SIG-M5 (cell line): ENCODE measurements at regions not wholly inside any gene's neighbourhood (a gene's known extent, or its start where the extent isn't known, plus 50 kb on each side); places are given as distances from the start of the nearest gene placed in this dataset.

ENCODE experiments used
- DNase-seq: peaks from one replicate; lab custom pipeline; 2025; lab: John Stamatoyannopoulos, UW

- DNase-seq, result no peak
Measured at GRCh38 chr14:86613126-86613525, 1083.2 kb downstream of the FLRT2 start.

GRCh38 chr14:86604561-86604960, 1074.6 kb downstream of the FLRT2 start:
- DNase-seq, result no peak

GRCh38 chr14:86602263-86602662, 1072.3 kb downstream of the FLRT2 start:
- DNase-seq, result no peak

- no peak for DNase-seq
Measured at GRCh38 chr14:86601813-86602212, 1071.9 kb downstream of the FLRT2 start.

GRCh38 chr14:86597279-86597678, 1067.3 kb downstream of the FLRT2 start:
- no peak for DNase-seq

GRCh38 chr14:86596024-86596423, 1066.1 kb downstream of the FLRT2 start:
- DNase-seq, result no peak

- DNase-seq, result no peak
Measured at GRCh38 chr14:86575141-86575540, 1045.2 kb downstream of the FLRT2 start.

GRCh38 chr14:86574778-86575129, 1044.8 kb downstream of the FLRT2 start:
- DNase-seq, result no peak

GRCh38 chr14:86574051-86574777, 1044.3 kb downstream of the FLRT2 start:
- DNase-seq, result no peak

- DNase-seq, result no peak
Measured at GRCh38 chr14:86570371-86570770, 1040.4 kb downstream of the FLRT2 start.

GRCh38 chr14:86543521-86543920, 1013.6 kb downstream of the FLRT2 start:
- no peak for DNase-seq

GRCh38 chr14:86541972-86542371, 1012.0 kb downstream of the FLRT2 start:
- no peak for DNase-seq

- DNase-seq, result no peak
Measured at GRCh38 chr14:86540636-86541247, 1010.8 kb downstream of the FLRT2 start.

- DNase-seq, result no peak
Measured at GRCh38 chr14:86539361-86540070, 1009.6 kb downstream of the FLRT2 start.

GRCh38 chr14:86533834-86534233, 1003.9 kb downstream of the FLRT2 start:
- DNase-seq, result no peak

- no peak for DNase-seq
Measured at GRCh38 chr14:86532219-86532618, 1002.3 kb downstream of the FLRT2 start.

- DNase-seq, result no peak
Measured at GRCh38 chr14:86530457-86530856, 1000.5 kb downstream of the FLRT2 start.

- DNase-seq, result no peak
Measured at GRCh38 chr14:86527312-86527711, 997.4 kb downstream of the FLRT2 start.

GRCh38 chr14:86525673-86526072, 995.7 kb downstream of the FLRT2 start:
- DNase-seq, result no peak

GRCh38 chr14:86521843-86522242, 991.9 kb downstream of the FLRT2 start:
- DNase-seq, result no peak

GRCh38 chr14:86521031-86521730, 991.2 kb downstream of the FLRT2 start:
- DNase-seq, result no peak

GRCh38 chr14:86518298-86518697, 988.4 kb downstream of the FLRT2 start:
- DNase-seq, result no peak

- no peak for DNase-seq
Measured at GRCh38 chr14:86515195-86515594, 985.3 kb downstream of the FLRT2 start.
